ENCODE measurements at regions not wholly inside any gene's neighbourhood (a gene's known extent, or its start where the extent isn't known, plus 50 kb on each side); places are given as distances from the start of the nearest gene placed in this dataset.

DNA sequence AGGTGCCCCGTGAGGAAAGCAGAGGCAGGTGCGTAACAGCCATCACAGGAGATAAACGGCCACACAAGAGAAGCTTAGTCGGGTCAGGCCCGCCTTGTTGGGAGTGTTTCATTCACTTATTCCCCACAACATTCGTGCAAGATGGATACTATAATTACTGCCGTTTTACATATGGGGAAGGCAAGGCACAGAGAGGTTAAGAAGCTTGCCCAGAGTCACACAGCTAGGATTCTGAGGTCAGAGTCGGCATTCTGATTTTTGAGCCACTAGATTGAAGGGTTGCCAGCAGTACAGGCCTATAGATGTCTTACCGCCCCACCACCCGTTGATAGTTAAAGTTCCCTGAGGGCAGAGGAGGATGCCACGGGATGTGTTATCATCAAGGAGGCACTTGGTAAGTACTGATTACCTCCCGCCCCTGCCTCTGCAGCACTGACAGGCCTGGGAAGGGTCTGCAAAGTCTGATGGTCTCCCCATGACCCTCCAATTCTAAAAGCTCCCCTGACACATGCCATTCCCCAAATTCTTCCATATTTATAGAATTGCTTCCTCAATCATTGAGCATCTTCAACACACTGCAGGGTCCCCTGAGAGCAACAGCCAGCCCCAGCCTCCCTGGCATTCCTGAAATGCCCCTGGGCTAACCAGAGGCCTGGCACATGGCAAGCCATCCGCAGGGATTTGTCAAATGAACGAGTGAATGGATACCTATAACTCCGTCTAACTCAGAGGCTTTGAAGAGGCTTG is 74.7 kb upstream of the CLDN14 start:
- TF ChIP-seq, protein P1, sequence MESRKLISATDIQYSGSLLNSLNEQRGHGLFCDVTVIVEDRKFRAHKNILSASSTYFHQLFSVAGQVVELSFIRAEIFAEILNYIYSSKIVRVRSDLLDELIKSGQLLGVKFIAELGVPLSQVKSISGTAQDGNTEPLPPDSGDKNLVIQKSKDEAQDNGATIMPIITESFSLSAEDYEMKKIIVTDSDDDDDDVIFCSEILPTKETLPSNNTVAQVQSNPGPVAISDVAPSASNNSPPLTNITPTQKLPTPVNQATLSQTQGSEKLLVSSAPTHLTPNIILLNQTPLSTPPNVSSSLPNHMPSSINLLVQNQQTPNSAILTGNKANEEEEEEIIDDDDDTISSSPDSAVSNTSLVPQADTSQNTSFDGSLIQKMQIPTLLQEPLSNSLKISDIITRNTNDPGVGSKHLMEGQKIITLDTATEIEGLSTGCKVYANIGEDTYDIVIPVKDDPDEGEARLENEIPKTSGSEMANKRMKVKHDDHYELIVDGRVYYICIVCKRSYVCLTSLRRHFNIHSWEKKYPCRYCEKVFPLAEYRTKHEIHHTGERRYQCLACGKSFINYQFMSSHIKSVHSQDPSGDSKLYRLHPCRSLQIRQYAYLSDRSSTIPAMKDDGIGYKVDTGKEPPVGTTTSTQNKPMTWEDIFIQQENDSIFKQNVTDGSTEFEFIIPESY (IDR thresholded peaks at IDR 0.05), result no peak
- no peak for TF ChIP-seq HNF4A (conservative IDR thresholded peaks at IDR 0.05)
- TF ChIP-seq HNF4G (IDR thresholded peaks at IDR 0.05), result no peak
- TF ChIP-seq TAF1 (conservative IDR thresholded peaks at IDR 0.05), result no peak
- no peak for TF ChIP-seq RAD21 (IDR thresholded peaks at IDR 0.05)
- TF ChIP-seq, protein P2, sequence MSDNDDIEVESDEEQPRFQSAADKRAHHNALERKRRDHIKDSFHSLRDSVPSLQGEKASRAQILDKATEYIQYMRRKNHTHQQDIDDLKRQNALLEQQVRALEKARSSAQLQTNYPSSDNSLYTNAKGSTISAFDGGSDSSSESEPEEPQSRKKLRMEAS (IDR thresholded peaks at IDR 0.05), result no peak
- no peak for TF ChIP-seq EGR1 (IDR thresholded peaks at IDR 0.05; ENCODE audit: low read depth in 2 of 2)
- TF ChIP-seq YY1 (IDR thresholded peaks at IDR 0.05), result no peak
- TF ChIP-seq JUND (IDR thresholded peaks at IDR 0.05), result no peak
- no peak for TF ChIP-seq GABPA (IDR thresholded peaks at IDR 0.05 in 1 of 2, conservative IDR thresholded peaks at IDR 0.05 in 1 of 2)
- TF ChIP-seq NR2F2 (IDR thresholded peaks at IDR 0.05), result no peak
- TF ChIP-seq SP1 (IDR thresholded peaks at IDR 0.05), result no peak
- no peak overlapping the region for H3K4me3 ChIP-seq (ENCODE audit: low read depth in 1 of 3, low read length in 3 of 3)
- H3K27me3 ChIP-seq (ENCODE audit: control insufficient read depth in 4 of 4, insufficient read depth in 4 of 4, low read length in 3 of 4), result no peaks in the 10 kb centered on the region
- DNase-seq (ENCODE audit: low spot score), result no peak
- no peak overlapping the region for H3K27ac ChIP-seq (ENCODE audit: low read depth in 1 of 2, low read length in 2 of 2)
- no peaks in the 10 kb centered on the region for H3K9me3 ChIP-seq (ENCODE audit: control insufficient read depth in 4 of 4, low read length in 3 of 4)
- no peaks in the 10 kb centered on the region for H3K36me3 ChIP-seq (ENCODE audit: control insufficient read depth in 4 of 4, insufficient read depth in 3 of 4, low read depth in 1 of 4, low read length in 3 of 4)
- no peak overlapping the region for H3K9ac ChIP-seq (ENCODE audit: low read depth in 1 of 2, low read length in 2 of 2)
- 88% methylated on average over 15 of the region's 15 CpGs for WGBS
- peaks cover 0 to 6% (median 0%) of the 10 kb centered on the region in 4 donors for H3K4me1 ChIP-seq (ENCODE audit: control insufficient read depth in 4 of 4, insufficient read depth in 4 of 4, low read length in 3 of 4)

DNA sequence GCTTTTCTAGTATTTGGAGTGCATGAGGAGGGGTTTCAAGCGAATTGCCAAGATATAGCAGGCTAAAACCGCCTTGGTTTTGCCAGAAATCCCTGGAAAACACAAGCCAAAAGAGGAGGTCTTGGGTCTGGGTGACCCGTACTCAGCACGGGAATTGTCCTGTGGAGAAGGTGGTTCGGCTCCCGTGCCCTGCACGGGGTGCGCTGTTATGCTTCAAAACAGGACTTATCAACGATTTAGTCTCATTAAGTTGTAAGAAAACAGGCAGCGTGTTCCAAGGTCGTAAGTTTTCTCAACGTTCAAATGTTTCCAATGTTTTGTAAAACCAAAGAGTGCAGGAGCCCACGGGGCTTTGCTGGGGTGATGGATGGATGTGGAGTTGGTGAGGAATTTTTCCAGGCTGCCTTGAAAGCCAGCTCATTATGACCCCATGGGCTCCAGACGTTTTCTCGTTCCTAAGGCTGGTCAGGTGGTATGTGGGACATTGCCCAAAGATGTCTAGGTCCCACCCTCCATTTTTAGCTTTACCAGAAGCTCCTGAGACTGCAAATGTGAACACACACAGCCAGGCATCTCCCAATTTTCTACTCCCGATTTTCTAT is 75.4 kb upstream of the CLDN14 start:
- Histone ChIP-seq H3K4me3 (ENCODE audit: low read depth in 1 of 3, low read length in 3 of 3) (no peak overlapping the region), H3K9me3 (ENCODE audit: control insufficient read depth in 4 of 4, low read length in 3 of 4) (no peaks in the 10 kb centered on the region), H3K36me3 (ENCODE audit: control insufficient read depth in 4 of 4, insufficient read depth in 3 of 4, low read depth in 1 of 4, low read length in 3 of 4) (no peaks in the 10 kb centered on the region), H3K9ac (ENCODE audit: low read depth in 1 of 2, low read length in 2 of 2) (no peak overlapping the region), H3K4me1 (ENCODE audit: control insufficient read depth in 4 of 4, insufficient read depth in 4 of 4, low read length in 3 of 4) (peaks cover 0 to 6% (median 0%) of the 10 kb centered on the region in 4 donors), H3K27me3 (ENCODE audit: control insufficient read depth in 4 of 4, insufficient read depth in 4 of 4, low read length in 3 of 4) (no peaks in the 10 kb centered on the region), H3K27ac (ENCODE audit: low read depth in 1 of 2, low read length in 2 of 2) (no peak overlapping the region)
- no peak for DNase-seq (ENCODE audit: low spot score)
- TF ChIP-seq, protein P2 (IDR thresholded peaks at IDR 0.05), result no peak
- TF ChIP-seq HNF4A (conservative IDR thresholded peaks at IDR 0.05), result no peak
- TF ChIP-seq TAF1 (conservative IDR thresholded peaks at IDR 0.05), result no peak
- no peak for TF ChIP-seq NR2F2 (IDR thresholded peaks at IDR 0.05)
- TF ChIP-seq RXRA (IDR thresholded peaks at IDR 0.05), result no peak
- TF ChIP-seq HNF4G (IDR thresholded peaks at IDR 0.05), result no peak
- TF ChIP-seq FOXA2 (IDR thresholded peaks at IDR 0.05), result no peak
- TF ChIP-seq EGR1 (IDR thresholded peaks at IDR 0.05; ENCODE audit: low read depth in 2 of 2), result no peak
- TF ChIP-seq, protein P3, sequence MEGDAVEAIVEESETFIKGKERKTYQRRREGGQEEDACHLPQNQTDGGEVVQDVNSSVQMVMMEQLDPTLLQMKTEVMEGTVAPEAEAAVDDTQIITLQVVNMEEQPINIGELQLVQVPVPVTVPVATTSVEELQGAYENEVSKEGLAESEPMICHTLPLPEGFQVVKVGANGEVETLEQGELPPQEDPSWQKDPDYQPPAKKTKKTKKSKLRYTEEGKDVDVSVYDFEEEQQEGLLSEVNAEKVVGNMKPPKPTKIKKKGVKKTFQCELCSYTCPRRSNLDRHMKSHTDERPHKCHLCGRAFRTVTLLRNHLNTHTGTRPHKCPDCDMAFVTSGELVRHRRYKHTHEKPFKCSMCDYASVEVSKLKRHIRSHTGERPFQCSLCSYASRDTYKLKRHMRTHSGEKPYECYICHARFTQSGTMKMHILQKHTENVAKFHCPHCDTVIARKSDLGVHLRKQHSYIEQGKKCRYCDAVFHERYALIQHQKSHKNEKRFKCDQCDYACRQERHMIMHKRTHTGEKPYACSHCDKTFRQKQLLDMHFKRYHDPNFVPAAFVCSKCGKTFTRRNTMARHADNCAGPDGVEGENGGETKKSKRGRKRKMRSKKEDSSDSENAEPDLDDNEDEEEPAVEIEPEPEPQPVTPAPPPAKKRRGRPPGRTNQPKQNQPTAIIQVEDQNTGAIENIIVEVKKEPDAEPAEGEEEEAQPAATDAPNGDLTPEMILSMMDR (IDR thresholded peaks at IDR 0.05; ENCODE audit: low read depth, low read length, missing input control), result no peak
- TF ChIP-seq YY1 (IDR thresholded peaks at IDR 0.05), result no peak
- TF ChIP-seq GABPA (IDR thresholded peaks at IDR 0.05 in 1 of 2, conservative IDR thresholded peaks at IDR 0.05 in 1 of 2), result no peak
- TF ChIP-seq JUND (IDR thresholded peaks at IDR 0.05), result no peak
- TF ChIP-seq, protein P4, sequence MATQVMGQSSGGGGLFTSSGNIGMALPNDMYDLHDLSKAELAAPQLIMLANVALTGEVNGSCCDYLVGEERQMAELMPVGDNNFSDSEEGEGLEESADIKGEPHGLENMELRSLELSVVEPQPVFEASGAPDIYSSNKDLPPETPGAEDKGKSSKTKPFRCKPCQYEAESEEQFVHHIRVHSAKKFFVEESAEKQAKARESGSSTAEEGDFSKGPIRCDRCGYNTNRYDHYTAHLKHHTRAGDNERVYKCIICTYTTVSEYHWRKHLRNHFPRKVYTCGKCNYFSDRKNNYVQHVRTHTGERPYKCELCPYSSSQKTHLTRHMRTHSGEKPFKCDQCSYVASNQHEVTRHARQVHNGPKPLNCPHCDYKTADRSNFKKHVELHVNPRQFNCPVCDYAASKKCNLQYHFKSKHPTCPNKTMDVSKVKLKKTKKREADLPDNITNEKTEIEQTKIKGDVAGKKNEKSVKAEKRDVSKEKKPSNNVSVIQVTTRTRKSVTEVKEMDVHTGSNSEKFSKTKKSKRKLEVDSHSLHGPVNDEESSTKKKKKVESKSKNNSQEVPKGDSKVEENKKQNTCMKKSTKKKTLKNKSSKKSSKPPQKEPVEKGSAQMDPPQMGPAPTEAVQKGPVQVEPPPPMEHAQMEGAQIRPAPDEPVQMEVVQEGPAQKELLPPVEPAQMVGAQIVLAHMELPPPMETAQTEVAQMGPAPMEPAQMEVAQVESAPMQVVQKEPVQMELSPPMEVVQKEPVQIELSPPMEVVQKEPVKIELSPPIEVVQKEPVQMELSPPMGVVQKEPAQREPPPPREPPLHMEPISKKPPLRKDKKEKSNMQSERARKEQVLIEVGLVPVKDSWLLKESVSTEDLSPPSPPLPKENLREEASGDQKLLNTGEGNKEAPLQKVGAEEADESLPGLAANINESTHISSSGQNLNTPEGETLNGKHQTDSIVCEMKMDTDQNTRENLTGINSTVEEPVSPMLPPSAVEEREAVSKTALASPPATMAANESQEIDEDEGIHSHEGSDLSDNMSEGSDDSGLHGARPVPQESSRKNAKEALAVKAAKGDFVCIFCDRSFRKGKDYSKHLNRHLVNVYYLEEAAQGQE (IDR thresholded peaks at IDR 0.05), result no peak
- TF ChIP-seq, protein P1 (IDR thresholded peaks at IDR 0.05), result no peak
- TF ChIP-seq FOXA1 (IDR thresholded peaks at IDR 0.05), result no peak
- TF ChIP-seq, protein P5, sequence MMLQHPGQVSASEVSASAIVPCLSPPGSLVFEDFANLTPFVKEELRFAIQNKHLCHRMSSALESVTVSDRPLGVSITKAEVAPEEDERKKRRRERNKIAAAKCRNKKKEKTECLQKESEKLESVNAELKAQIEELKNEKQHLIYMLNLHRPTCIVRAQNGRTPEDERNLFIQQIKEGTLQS (IDR thresholded peaks at IDR 0.05), result no peak
- no peak for TF ChIP-seq SP1 (IDR thresholded peaks at IDR 0.05)
- 81% methylated on average over 16 of the region's 16 CpGs for WGBS

Data from liver (tissue), 8 donors.